GM12865 (cell line): ENCODE measurements at regions not wholly inside any gene's neighbourhood (a gene's known extent, or its start where the extent isn't known, plus 50 kb on each side); places are given as distances from the start of the nearest gene placed in this dataset.

ENCODE experiments used
- DNase-seq: peaks from one replicate; pipeline ENCODE4 v3.0.0; 2010; ENCODE audit warnings: low read depth
- H3K4me3 ChIP-seq: 2 replicates; pipeline ENCODE4 v1.5.1; 2011; ENCODE audit warnings: mild to moderate bottlenecking, low read depth, low read length, control low read depth
- TF ChIP-seq, protein P1 (sequence below): IDR thresholded peaks from 2 replicates; pipeline ENCODE4 v1.5.1; 2011; ENCODE audit warnings: low read length, control low read depth, low read depth, inconsistent platforms; ENCODE audit not compliant: insufficient read depth; ENCODE audit errors: missing control alignments

DNA sequence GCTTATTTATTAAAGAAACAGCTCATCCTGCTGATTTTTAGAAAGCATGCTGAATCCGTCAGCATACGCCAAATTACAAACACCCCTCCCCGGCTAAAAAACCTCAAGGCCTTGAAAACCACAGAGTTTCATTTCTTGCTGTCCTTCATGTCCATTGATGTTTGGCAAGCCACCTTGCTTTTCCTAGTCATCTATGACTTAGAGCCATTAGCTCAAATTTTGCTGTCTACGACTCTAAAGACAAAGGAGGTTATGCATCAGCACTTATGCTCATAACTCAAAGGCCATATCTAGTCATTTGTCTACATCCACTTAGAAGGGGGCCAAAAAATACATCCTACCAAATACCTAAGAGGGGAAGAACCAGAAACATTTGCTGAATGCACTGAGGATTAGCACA, 925.1 kb downstream of the PCDH7 start:
- TF ChIP-seq, protein P1, sequence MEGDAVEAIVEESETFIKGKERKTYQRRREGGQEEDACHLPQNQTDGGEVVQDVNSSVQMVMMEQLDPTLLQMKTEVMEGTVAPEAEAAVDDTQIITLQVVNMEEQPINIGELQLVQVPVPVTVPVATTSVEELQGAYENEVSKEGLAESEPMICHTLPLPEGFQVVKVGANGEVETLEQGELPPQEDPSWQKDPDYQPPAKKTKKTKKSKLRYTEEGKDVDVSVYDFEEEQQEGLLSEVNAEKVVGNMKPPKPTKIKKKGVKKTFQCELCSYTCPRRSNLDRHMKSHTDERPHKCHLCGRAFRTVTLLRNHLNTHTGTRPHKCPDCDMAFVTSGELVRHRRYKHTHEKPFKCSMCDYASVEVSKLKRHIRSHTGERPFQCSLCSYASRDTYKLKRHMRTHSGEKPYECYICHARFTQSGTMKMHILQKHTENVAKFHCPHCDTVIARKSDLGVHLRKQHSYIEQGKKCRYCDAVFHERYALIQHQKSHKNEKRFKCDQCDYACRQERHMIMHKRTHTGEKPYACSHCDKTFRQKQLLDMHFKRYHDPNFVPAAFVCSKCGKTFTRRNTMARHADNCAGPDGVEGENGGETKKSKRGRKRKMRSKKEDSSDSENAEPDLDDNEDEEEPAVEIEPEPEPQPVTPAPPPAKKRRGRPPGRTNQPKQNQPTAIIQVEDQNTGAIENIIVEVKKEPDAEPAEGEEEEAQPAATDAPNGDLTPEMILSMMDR = no peak
- DNase-seq = no peak

DNA sequence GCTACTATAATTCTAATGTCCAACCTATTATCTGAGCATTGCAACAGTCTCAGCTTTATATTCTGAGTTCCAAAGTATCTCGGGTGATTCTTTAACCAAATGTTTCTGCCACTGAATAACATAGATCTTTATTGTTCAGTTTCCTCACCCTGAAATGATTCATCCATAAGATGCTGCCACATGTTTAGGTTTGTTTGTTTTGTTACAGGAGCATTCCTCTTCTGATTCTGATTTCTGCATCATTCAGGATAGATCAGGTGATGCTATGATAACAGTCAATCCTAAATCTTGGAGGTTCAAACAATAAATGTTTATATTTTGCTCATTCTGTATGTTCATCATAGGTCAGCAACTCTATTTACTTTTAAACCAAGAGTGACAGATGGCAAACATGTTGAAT, 927.6 kb downstream of the PCDH7 start:
- no peak overlapping the region for H3K4me3 ChIP-seq
- no peak for DNase-seq
- TF ChIP-seq, protein P1 = no peak

More for the DNA sequence above, 925.1 kb downstream of the PCDH7 start:
- H3K4me3 ChIP-seq = no peak overlapping the region

DNA sequence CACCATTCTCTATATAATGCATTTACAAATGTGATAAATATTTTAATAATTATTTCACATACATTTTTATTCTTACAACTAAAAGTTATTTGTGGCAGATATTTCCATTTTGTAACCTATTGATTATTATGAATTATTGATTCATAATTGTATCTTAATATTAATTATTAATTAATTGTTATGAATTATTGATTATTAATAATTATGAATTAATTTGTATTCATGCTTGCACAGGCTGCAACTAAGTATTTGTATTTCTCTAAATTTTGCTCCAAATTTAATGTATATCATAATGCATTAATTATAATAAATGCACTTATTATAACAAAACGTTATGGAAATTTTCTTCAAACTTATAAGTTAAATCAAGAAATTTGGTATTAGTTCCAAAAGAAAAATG, 929.7 kb downstream of the PCDH7 start:
- TF ChIP-seq, protein P1 = no peak

DNA sequence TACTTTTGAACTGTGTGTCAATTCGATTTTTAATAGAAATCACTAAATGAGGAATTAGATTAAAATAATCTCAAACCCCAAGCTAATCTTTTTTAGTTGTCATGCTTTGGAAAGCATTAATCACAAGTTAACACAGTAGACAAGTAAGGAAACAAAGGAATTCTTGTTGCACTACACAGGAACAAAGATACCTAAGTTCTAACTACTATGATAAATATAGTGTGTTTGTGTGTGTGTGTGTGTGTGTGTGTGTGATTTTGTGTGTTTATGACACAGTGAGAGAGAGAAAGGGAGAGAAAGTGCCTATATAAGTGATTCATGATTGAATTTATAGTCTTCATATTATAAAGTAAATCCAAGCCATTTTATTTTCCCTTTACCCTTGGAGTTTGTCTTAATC, 931.4 kb downstream of the PCDH7 start:
- DNase-seq = no peak
- H3K4me3 ChIP-seq = no peak overlapping the region
- TF ChIP-seq, protein P1 = no peak

More for the DNA sequence above, 929.7 kb downstream of the PCDH7 start:
- DNase-seq = no peak
- no peak overlapping the region for H3K4me3 ChIP-seq

DNA sequence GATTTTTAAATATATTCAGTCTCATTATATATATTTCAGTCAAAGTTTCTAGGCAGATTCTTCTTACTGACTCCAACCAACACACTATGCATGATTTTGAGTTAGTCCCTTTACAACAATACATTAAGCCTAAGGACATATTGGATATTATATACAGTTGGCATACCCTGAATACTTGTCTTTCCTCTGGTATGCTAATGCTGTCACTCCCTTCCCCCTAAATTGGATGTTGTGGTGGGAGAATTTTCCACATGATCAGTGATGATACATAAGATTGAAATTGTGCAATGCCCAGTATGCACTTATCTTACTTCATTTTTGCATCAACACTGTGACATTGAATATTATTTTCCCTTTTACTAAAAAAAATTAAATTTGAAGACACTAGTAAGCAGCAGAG, 935.2 kb downstream of the PCDH7 start:
- DNase-seq = no peak
- H3K4me3 ChIP-seq = no peak overlapping the region
- TF ChIP-seq, protein P1 = no peak

DNA sequence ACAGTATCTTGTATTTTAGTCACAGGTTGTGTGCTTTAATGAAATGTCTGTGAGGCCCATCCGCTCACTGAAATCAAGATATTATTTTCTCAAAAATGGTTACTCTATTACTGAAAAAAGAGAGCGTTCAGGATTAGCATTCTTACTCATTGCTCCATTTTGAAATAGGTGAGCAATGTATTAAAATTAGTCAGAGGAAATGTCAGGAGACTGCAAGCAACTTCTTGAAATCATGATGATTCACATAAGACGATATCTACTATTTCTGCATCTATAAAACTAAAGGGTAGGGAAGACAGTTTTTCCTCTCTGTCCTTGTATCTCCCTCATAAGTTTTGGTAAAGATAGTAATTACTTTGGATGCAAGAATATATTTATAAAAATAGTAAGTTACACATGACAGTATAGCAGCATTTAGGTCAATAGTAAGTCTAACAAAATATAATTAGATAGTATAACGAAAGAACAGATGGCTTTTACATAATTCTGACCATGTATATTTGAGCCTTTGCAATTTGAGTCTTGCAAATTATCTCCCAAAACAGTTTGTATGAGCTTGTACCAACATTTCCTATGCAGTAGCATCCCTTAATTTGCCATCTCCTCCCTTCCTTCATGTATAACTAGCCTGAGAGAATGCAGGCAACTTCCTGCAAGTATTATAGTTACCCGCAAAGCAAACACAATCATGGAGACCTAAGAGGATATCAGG, 937.8 kb downstream of the PCDH7 start:
- H3K4me3 ChIP-seq = no peak overlapping the region
- TF ChIP-seq, protein P1 = no peak
- no peak for DNase-seq

DNA sequence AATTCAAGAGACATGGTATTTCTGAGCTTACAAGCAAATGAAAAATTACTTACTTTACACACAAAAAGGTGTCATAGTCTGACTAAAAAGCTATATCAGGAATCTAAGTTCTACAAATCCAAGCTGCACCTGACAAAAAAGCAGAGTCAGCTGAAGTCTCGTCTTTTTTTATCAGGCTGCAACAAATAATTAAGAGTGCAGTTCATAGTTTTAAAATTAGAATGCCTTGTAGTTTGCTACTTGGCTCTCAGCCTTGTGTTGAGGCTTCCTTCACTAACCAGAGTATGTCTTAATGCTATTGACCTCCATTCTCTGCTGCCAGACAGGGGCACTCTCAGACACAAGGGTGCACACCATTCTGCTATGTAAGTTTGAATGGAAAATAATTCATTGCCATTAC, 940.7 kb downstream of the PCDH7 start:
- TF ChIP-seq, protein P1 = no peak
- H3K4me3 ChIP-seq = no peak overlapping the region
- DNase-seq = no peak
